ENCODE measurements at regions not wholly inside any gene's neighbourhood (a gene's known extent, or its start where the extent isn't known, plus 50 kb on each side); places are given as distances from the start of the nearest gene placed in this dataset.

GRCh38 chr5:168165221-168165914, 126.1 kb upstream of the WWC1 start:
- DNase-seq = peak; percentile 74

- no peak for DNase-seq
These were observed 125.5 kb upstream of the WWC1 start for GRCh38 chr5:168165977-168166376.

- DNase-seq = no peak
These were observed 124.1 kb upstream of the WWC1 start for GRCh38 chr5:168167338-168167737.

GRCh38 chr5:168168978-168169698, 122.3 kb upstream of the WWC1 start:
- no peak for DNase-seq

DNA sequence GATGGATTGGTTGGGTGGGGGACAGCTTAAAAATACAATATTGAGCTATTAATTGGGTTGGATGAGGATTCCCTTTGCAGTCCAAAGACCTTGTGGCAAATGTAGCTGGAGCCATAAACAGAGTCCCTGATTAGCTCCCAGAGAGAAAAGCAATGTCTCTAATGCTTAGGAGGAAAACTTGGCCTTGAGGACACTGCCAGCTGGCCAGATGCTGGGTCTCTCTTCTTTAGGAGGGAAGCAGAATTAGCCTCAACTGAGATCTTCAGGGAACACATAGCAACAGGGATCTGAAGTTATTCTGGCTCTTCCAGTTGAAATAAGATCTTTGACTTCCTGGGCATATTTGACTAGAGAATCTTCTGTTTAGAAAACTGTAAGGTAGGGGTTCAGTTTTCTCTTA, 121.7 kb upstream of the WWC1 start:
- DNase-seq = no peak

DNA sequence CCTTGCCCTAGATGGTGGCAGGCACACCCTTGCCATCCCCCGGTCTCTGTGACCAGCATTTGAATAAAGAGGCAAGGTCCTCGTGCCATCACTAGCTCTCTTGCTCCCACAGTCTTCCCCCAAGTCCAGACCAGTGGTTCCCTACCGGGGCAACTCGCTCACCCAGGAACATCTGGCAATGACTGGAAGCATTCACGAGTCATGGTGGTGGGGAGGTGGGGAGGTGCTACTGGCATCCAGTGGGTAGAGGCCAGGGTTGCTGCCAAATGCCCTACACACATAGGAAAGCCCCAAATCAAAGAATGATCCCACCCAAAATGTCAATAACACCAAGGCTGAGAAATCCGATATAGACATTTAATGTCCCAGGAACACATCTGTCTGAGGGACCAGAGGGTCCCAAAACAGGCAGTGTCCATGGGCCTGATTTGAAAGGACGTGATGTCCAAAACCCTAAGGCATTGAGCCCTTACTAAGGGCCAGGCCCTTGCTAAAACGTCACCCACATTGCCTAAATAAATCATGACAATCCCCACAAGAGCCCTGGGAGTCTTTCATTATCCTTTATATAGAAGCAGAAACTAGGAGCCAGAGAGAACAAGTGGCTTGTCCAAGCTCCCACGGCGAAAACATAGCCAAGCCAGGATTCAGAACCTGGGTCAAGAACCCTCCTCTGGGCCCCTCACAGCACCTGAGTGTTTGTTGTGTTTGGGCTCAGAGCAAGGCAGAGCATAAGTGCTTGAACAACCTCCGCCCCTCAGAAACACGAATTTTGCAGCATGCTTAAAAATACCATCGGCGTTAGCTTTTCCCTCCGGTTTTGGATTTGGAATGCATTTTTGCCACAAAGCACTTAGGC, 119.3 kb upstream of the WWC1 start:
- no peak for DNase-seq

- no peak for DNase-seq
These were observed 118.7 kb upstream of the WWC1 start for GRCh38 chr5:168172760-168173223.

DNA sequence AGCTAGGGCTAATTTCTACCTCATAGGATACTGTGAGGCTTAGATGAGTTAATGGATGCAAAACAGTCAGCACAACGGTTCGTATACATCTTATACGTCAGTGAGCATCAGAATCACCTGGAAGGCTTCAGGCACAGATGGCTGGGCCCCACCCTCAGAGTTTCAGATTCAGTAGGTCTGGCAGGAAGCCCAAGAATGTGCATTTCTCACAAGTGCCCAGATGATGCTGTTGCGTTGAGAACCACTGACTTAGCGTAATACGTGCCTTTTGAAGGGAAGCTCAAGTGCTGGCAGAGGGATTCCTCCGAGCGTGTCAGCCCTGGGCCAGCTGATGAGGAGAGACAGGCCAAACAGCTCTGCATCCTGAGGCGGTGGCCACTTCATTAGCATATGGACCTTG, 117.1 kb upstream of the WWC1 start:
- peak; percentile 58 for DNase-seq

DNA sequence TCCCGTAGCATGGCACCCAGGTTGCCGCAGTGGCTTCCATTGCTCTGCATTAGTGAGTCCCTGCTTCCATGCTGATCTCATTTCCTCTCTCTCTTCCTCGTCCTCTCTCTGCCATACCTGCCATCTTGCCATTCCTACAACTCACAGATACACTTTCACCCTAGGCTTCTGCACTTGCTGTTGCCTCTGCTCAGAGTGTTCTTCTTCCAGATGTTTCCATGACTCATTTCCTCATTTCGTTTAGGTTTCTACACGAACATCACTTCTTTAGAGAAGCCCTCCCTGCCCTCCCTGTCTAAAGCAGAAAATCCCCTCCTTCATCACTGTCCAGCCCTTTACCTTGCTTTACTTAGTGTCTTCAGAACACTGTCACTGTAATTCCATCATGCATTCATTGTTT, 115.2 kb upstream of the WWC1 start:
- DNase-seq = no peak

DNA sequence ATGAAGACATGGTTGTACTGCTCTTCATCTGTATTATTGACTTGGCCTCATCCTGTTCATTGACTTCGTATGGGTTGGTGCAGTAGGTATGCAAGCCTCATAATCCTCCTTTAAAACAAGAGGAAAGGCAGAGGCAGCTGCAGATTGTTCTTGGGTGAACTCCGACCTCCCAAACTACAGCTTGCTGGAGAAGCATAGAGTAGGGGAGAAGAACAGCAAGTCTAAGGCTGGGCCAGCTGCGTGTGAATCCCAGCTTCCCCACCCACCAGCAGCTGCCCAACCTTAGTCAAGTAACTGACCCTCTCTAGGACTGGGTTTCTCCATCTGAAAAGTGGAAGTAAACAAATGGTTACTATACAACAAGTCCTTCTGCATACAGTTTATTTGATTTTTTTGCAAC, 114.5 kb upstream of the WWC1 start:
- no peak for DNase-seq

DNA sequence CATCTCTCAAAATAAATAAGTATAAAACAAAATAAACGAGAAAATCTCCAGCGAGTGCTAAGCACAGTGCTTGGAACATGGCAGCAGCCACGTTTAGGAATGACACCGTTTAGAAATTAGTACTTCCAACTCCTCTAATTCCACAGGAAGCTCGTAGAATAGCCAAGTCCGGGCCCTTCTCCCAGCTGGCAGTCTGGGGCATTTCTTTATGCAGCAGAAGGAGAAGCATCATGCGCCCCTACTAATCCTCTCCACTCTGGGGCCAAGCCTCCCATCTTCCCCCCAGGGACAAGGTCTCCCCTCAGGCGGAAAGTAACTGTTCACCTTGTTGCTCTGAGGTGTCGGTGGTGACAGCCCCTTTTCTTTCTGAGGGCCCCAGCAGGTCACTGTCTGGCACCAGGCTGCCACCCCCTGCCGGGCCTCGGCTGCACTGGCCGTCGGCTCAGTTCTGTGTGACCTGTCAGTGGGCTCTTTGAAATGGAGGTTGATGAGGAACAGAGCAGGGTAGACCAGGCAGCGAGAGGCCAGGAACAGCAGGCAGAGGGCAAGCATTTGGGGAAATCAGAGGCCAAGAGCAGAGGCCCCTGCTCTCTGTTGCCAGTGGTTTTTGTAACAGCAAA, 113.5 kb upstream of the WWC1 start:
- peak; percentile 77 for DNase-seq

GRCh38 chr5:168179192-168179593, 112.3 kb upstream of the WWC1 start:
- DNase-seq = no peak

DNA sequence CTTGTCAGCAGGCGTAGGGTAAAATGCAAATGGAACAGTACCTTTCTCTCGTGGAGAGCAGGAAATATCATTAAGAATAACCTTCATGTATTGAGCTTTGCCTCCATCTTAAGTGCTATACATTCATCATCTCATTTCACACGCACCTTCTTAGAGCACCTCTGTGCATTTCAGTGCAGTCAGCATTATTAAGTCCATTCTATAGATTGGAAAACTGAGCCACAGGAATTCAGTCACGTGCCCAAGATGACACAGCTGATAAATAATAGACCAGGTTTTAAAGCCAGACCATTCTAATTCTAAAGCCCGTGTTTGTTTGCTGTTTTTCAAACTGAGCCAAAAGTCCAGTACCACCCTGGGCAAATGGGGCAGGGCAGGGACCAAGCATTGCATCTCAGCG, 109.2 kb upstream of the WWC1 start:
- DNase-seq = no peak

DNA sequence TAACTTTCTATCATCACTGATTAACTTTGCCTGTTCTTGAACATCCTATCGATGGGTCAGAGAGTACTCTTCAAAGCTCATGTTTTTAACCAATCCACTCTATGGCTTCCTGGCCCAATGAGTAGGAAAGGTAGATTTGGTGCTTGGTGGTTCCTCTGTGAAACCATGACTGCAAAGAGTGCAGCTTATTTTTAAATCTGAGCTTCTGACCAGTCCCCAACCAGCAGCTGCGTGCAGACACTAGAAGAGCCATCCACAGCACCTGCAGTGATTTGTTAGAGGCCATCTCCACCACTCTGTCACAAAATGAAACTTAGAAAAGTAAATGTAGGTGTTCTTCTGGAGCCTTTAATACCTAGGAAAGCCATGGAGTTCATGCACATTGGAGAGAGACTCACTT, 107.3 kb upstream of the WWC1 start:
- no peak for DNase-seq

DNA sequence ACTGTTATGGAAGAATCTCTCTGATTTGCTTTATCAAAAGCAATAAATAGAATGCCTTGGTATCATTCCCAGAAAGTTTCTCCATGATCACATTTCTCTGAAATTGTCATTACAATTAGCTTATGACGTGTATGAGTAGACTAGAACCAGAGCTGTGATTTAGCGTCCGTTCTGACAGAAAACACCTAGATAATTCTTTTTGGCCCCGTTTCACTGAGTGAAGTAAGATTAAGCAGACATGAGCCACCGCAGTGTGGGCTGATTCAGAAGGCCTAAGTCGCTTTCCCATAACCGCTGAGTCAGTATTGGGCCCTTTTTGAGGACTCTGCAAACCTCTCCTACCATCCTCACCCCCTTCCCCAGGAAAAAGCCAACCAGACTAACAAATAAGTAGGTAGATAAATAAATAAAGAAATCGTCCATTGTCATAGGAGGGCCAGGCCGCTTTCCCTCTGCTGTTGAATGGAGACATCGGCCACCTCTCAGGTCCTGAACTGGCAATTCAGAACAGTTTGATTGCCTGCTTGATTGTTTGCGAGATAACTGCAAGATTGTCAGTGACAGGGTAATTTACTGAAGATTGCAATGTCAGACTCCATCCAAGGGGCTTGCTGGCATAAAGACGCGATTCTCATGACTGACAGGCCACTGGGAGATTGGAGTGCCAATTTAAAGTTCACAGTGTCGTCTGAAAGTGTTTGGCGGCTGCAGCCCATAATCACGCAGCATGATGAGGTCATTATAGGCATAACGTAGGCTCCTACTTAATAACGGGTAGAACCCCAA, 105.0 kb upstream of the WWC1 start:
- peak; percentile 24 for DNase-seq

DNA sequence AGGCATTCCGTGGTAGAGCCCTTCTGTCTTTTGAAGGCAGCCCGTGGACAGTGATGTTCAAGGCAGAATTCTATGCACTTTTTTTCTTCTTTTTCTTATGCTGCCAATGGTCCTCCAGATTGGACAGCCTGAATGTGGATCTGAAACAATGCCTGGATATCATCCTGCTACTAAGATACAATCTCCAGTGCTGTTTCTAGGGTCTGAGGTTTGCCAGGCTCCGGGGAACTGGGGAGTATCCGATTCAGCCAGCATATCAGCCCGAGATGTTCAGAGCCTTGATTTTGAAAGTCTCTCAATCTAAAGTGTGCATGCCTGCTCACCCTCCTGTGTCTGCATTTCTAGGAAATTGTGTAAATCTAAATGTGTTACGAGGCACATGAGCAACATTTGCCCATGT, 103.8 kb upstream of the WWC1 start:
- no peak for DNase-seq

DNA sequence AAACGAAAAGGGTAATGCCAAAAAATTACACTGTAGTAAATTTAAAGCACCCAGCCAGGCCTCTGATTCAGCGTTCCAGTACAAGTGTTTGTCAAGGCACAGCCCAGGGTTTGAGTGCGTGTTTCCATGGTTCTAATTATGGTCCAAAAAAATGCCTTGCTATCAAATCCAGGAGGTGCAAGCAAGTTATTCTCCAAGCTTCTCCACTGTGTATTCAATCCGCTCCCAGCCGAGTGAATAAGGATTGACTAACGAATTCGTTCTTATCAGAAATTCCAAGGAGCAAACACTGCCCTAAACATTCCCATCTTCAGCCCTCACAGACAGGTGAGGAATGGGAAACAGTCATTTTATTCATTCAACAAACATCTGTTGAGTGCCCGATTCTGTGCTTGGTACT, 103.3 kb upstream of the WWC1 start:
- no peak for DNase-seq

GRCh38 chr5:168192120-168192519, 99.3 kb upstream of the WWC1 start:
- DNase-seq = no peak

DNA sequence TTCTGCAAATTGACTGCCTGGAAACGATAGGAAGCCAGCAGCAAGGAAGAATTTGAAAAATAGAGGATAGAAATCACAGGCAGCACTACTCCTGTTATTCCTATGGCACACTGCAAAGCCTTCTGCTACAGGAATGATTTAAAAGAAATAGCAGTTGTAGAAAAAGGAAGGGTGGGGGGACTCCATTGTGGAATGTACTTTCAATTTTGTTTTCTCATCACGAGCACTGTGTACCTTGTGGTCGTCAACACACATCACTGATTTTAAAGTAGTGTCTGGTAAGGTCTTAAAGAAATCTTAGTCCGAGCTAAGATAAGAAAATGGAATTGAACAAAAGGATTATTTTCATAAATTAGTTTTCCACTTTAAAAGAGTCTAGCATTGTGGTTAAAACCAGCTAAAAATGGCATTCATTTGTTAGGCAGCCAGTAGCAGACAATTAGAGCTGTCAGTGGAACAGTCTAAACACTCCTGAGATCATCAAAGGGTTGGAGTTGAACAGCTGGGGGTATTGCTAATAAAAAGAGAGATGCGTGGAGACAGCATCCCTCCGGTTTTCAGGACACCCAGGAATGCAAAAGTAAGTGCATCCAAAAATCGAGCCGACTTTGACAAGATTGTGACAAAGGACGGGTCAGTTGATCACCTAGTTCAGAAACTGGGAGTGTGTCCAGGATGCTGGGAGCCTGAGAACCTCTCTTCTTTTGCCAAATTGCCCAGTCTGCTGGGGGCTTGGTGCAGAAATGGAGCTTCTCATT, 97.8 kb upstream of the WWC1 start:
- no peak for DNase-seq

DNA sequence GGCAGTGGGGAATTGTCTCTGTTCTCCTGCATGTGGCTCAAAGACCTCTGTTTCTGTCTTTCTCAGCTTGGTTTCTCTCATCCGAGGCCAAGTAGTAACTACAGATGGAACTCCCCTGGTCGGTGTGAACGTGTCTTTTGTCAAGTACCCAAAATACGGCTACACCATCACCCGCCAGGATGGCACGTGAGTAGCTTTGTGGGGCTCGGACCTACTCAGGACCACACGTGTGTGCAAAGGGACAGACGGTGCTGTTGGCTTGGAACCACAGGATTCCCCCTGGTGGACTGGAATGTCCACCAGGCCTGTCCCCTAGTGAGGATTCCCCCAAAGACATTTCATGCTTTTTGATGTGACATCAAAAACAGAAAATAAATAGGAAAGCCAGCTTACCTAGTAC, 96.3 kb upstream of the WWC1 start:
- no peak for DNase-seq

GRCh38 chr5:168198359-168198758, 93.1 kb upstream of the WWC1 start:
- no peak for DNase-seq

- DNase-seq = no peak
These were observed 88.4 kb upstream of the WWC1 start for GRCh38 chr5:168202996-168203395.
